GM21528 (cell line): ENCODE measurements at regions not wholly inside any gene's neighbourhood (a gene's known extent, or its start where the extent isn't known, plus 50 kb on each side); places are given as distances from the start of the nearest gene placed in this dataset.
"Not testable (repeated sequence)": the region's sequence is repeated elsewhere in the genome, so short reads cannot be mapped to it uniquely, and the experiment has no call there.

Experiments
- ATAC-seq: cut with Tn5 transposase; IDR thresholded peaks from one replicate; pipeline ENCODE4 v1.9.1; 2021; ENCODE audit warnings: mild to moderate bottlenecking, moderate library complexity; ENCODE audit not compliant: unreplicated experiment, low FRiP score

- no peak for ATAC-seq
Observed at GRCh38 chr10:18735711-18736110, 76.5 kb downstream of the ARL5B start.

- ATAC-seq: no peak
Observed at GRCh38 chr10:18737236-18737635, 78.0 kb downstream of the ARL5B start.

- ATAC-seq: no peak
Observed at GRCh38 chr10:18737841-18738240, 78.6 kb downstream of the ARL5B start.

- no peak for ATAC-seq
Observed at GRCh38 chr10:18738835-18739234, 79.6 kb downstream of the ARL5B start.

GRCh38 chr10:18743926-18744325 is 84.7 kb downstream of the ARL5B start:
- no peak for ATAC-seq

- no peak for ATAC-seq
Observed at GRCh38 chr10:18753312-18753895, 94.2 kb downstream of the ARL5B start.

GRCh38 chr10:18759575-18759974 is 100.3 kb downstream of the ARL5B start:
- peak; percentile 88 for ATAC-seq

- ATAC-seq: no peak
Observed at GRCh38 chr10:18760836-18761235, 101.6 kb downstream of the ARL5B start.

- no peak for ATAC-seq
Observed at GRCh38 chr10:18767981-18768380, 108.8 kb downstream of the ARL5B start.

GRCh38 chr10:18773180-18773579 is 113.9 kb downstream of the ARL5B start:
- ATAC-seq: no peak

GRCh38 chr10:18777258-18777657 is 118.0 kb downstream of the ARL5B start:
- ATAC-seq: no peak

- no peak for ATAC-seq
Observed at GRCh38 chr10:18786478-18786877, 127.2 kb downstream of the ARL5B start.

GRCh38 chr10:18793951-18794350 is 134.7 kb downstream of the ARL5B start:
- no peak for ATAC-seq

- no peak for ATAC-seq
Observed at GRCh38 chr10:18795549-18795948, 136.3 kb downstream of the ARL5B start.

- no peak for ATAC-seq
Observed at GRCh38 chr10:18797286-18797685, 138.1 kb downstream of the ARL5B start.

GRCh38 chr10:18822156-18822555 is 162.9 kb downstream of the ARL5B start:
- ATAC-seq: no peak

- no peak for ATAC-seq
Observed at GRCh38 chr10:18829259-18829658, 170.0 kb downstream of the ARL5B start.

- no peak for ATAC-seq
Observed at GRCh38 chr10:18830277-18830676, 171.0 kb downstream of the ARL5B start.

- ATAC-seq: not testable (repeated sequence)
Observed at GRCh38 chr10:18856623-18857022, 192.0 kb upstream of the MALRD1 start.

- ATAC-seq: no peak
Observed at GRCh38 chr10:18859659-18860058, 188.9 kb upstream of the MALRD1 start.

GRCh38 chr10:18860186-18860585 is 188.4 kb upstream of the MALRD1 start:
- no peak for ATAC-seq

GRCh38 chr10:18860631-18861240 is 187.9 kb upstream of the MALRD1 start:
- no peak for ATAC-seq

- no peak for ATAC-seq
Observed at GRCh38 chr10:18861382-18861781, 187.2 kb upstream of the MALRD1 start.
